Ishikawa (cell line): ENCODE measurements at regions not wholly inside any gene's neighbourhood (a gene's known extent, or its start where the extent isn't known, plus 50 kb on each side); places are given as distances from the start of the nearest gene placed in this dataset.

ENCODE experiments used
- CEBPB ChIP-seq: IDR thresholded peaks from 2 replicates; pipeline ENCODE4 v1.6.1; 2012
- CREB1 ChIP-seq: IDR thresholded peaks from 2 replicates; pipeline ENCODE4 v1.6.1; 2012; ENCODE audit warnings: low read depth
- EGR1 ChIP-seq: IDR thresholded peaks from 2 replicates; pipeline ENCODE4 v1.6.1; 2012
- EP300 ChIP-seq: IDR thresholded peaks from 2 replicates; pipeline ENCODE4 v1.6.1; 2012; ENCODE audit warnings: borderline replicate concordance
- FOXM1 ChIP-seq: IDR thresholded peaks from 2 replicates; pipeline ENCODE4 v1.6.1; 2012; ENCODE audit warnings: low read depth, borderline replicate concordance
- NFIC ChIP-seq: IDR thresholded peaks from 2 replicates; pipeline ENCODE4 v1.6.1; 2012
- RAD21 ChIP-seq: IDR thresholded peaks from 2 replicates; pipeline ENCODE4 v1.6.1; 2012; ENCODE audit warnings: low read depth
- TAF1 ChIP-seq: IDR thresholded peaks from 2 replicates; pipeline ENCODE4 v1.6.1; 2012; ENCODE audit warnings: low read depth, mild to moderate bottlenecking
- TCF12 ChIP-seq: IDR thresholded peaks from 2 replicates; pipeline ENCODE4 v1.6.1; 2012; ENCODE audit warnings: low read depth
- TEAD4 ChIP-seq: IDR thresholded peaks from 2 replicates; pipeline ENCODE4 v1.6.1; 2012
- YY1 ChIP-seq: IDR thresholded peaks from 2 replicates; pipeline ENCODE4 v1.6.1; 2012; ENCODE audit warnings: low read depth
- ZBTB7A ChIP-seq: IDR thresholded peaks from 2 replicates; pipeline ENCODE4 v1.6.1; 2012; ENCODE audit warnings: low read depth
- TF ChIP-seq, protein P1 (sequence below): IDR thresholded peaks from 2 replicates; pipeline ENCODE4 v1.6.1; 2012
- TF ChIP-seq, protein P2 (sequence below): IDR thresholded peaks from 2 replicates; pipeline ENCODE4 v1.6.1; 2012
- TF ChIP-seq, protein P3 (sequence below): IDR thresholded peaks from 2 replicates; pipeline ENCODE4 v1.6.1; 2012; ENCODE audit warnings: low read depth, mild to moderate bottlenecking

DNA sequence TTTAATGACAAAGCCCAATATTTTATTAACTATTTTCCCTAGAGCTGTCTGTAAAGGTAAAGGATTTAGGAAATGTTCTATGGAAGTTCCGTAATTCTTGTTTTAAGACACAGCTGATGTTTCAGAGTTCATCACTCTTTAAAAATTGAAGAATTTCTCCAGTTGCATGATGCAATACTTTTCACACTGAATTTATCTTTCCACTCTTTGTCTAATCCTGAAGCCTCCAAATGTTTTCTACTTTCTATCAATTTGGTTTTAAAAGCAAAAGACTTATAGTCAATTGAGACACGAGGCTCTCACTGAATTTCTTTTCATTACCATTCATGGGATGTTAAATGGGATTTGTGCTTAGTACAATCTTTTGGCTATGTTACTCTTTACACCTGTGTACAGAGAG is 223.2 kb downstream of the TDRD15 start:
- TF ChIP-seq NFIC = no peak
- no peak for TF ChIP-seq EP300
- TF ChIP-seq RAD21 = no peak
- no peak for TF ChIP-seq EGR1
- TF ChIP-seq TEAD4 = no peak

DNA sequence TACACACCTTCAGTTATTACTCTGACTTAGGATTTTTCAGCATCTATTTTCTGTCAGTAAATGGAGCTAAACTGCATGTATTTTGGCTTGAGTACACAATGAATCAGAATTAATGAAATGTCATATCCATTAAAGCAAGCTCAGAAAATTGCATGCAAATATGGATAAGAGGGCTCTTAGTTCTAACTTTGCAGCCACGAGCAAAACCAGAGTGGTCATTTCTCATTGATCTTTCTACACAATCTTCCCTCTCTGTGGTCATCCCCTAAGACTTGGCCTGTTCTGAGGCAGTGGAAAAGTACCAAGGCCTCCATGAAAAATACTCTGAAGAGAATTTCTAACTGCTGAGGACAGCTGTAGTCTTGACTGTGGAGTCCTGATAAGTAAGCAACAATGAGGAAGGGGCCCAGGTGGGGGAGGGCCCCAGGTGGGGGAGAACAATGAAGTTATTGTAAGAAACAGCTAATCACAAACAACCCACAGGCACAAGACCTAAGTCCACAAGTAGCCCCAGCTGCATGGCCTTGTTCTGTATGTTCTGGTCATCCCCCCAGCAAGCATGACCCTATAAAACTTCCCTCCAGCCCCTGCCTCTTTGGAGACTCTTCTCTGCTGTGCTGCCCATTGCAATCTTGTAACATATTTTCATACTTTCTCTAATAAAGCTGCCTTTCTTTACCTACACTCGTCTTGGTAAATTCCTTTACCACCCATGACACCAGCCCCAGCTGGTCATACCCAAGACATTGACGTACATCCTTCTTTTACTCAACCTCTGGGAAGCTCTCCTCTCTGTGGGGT is 230.3 kb downstream of the TDRD15 start:
- TF ChIP-seq ZBTB7A (no peak), NFIC (no peak), RAD21 (no peak), TEAD4 (no peak), CREB1 (no peak), TCF12 (no peak), EP300 (no peak), TAF1 (no peak), YY1 (no peak)
- TF ChIP-seq, protein P1, sequence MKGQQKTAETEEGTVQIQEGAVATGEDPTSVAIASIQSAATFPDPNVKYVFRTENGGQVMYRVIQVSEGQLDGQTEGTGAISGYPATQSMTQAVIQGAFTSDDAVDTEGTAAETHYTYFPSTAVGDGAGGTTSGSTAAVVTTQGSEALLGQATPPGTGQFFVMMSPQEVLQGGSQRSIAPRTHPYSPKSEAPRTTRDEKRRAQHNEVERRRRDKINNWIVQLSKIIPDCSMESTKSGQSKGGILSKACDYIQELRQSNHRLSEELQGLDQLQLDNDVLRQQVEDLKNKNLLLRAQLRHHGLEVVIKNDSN = no peak
- TF ChIP-seq, protein P2, sequence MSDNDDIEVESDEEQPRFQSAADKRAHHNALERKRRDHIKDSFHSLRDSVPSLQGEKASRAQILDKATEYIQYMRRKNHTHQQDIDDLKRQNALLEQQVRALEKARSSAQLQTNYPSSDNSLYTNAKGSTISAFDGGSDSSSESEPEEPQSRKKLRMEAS = no peak

DNA sequence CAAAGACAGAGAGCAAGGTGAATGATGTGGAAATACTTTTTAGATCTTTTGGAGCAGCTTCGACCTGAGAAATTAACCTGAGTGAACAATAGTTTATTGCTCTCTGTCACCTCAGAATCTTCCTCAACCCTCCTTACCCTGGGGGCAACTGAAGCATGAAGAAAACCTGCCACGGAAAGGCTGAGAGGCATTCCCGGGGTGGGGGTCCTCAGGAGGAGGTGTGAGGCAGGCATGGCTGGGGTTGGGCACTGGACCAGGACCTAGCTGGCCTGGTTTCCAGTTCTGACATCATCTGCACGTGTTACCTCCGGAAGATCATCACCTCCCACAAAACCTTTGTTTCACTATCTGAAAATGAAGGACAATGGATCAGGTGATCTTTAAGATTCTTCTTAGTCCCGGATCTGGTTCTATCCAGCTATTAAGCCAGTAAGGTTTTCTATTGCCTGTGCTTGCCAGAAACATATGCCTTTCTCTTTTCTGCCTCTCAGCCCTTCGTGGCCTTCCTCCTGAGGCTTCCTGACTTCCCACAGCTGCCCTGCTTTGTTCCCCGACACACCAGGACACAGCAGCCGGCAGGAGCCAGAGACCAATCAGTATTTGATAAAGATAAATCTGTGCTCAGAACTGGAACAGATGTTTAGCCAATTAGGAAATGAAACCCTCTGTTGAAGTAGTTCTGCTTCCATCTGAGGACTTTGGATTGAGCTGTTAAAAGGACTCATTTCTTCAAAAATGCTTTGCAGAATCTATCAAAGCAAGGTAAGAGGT is 232.5 kb downstream of the TDRD15 start:
- no peak for TF ChIP-seq YY1
- TF ChIP-seq NFIC = no peak
- TF ChIP-seq CEBPB = no peak
- TF ChIP-seq, protein P2 = no peak
- TF ChIP-seq FOXM1 = no peak
- TF ChIP-seq, protein P1 = no peak
- no peak for TF ChIP-seq RAD21
- TF ChIP-seq EP300 = no peak
- TF ChIP-seq EGR1 = no peak
- TF ChIP-seq, protein P3, sequence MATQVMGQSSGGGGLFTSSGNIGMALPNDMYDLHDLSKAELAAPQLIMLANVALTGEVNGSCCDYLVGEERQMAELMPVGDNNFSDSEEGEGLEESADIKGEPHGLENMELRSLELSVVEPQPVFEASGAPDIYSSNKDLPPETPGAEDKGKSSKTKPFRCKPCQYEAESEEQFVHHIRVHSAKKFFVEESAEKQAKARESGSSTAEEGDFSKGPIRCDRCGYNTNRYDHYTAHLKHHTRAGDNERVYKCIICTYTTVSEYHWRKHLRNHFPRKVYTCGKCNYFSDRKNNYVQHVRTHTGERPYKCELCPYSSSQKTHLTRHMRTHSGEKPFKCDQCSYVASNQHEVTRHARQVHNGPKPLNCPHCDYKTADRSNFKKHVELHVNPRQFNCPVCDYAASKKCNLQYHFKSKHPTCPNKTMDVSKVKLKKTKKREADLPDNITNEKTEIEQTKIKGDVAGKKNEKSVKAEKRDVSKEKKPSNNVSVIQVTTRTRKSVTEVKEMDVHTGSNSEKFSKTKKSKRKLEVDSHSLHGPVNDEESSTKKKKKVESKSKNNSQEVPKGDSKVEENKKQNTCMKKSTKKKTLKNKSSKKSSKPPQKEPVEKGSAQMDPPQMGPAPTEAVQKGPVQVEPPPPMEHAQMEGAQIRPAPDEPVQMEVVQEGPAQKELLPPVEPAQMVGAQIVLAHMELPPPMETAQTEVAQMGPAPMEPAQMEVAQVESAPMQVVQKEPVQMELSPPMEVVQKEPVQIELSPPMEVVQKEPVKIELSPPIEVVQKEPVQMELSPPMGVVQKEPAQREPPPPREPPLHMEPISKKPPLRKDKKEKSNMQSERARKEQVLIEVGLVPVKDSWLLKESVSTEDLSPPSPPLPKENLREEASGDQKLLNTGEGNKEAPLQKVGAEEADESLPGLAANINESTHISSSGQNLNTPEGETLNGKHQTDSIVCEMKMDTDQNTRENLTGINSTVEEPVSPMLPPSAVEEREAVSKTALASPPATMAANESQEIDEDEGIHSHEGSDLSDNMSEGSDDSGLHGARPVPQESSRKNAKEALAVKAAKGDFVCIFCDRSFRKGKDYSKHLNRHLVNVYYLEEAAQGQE = no peak

DNA sequence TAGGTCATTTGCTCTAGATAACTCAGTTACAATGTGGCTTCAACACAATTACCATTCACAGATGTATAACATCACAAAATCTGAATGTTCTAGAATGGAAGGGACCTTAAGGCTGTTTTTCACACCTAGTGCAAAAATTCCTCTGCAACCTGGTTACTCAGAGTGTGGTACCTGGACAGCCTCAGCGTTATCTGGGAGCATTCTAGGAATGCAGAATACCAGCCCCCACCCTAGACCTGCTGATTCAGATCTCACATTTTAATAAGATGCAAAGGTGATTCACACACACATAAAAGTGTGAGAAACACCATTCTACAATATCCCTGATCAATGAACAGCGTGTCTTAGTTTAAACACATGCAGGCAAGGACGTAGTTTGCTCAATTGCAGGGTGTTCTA is 233.1 kb downstream of the TDRD15 start:
- TF ChIP-seq TCF12 (no peak), CEBPB (no peak), TEAD4 (no peak), TAF1 (no peak)
- TF ChIP-seq, protein P1 = no peak

DNA sequence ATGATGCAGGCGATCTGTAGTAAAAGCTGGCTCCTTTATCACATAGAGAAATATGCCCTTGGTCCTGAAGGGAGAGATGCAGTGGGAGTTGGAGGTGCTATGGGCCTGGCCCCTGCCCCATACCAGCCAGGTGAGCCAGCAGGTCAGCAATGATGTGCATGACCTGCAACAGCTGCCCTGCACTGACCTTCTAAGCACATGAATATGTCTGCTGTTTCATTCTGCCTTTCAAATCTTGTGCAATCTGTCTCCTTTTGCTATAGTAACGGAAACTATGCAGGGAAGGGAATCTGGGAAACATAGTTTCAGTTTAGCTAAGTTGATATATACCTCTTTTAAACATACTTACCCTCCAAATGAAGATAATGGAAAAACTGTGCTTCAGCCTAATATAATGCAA is 235.2 kb downstream of the TDRD15 start:
- no peak for TF ChIP-seq EGR1
- TF ChIP-seq FOXM1 = no peak
- no peak for TF ChIP-seq CEBPB
- TF ChIP-seq, protein P3 = no peak
- no peak for TF ChIP-seq RAD21
- no peak for TF ChIP-seq ZBTB7A
- no peak for TF ChIP-seq NFIC
- TF ChIP-seq TEAD4 = no peak
- TF ChIP-seq CREB1 = no peak
- no peak for TF ChIP-seq EP300
- no peak for TF ChIP-seq YY1
- TF ChIP-seq TCF12 = no peak
- TF ChIP-seq, protein P1 = no peak
- TF ChIP-seq, protein P2 = no peak
- TF ChIP-seq TAF1 = no peak
